SK-N-SH treated with all-trans-retinoic acid at 6 μM for 48 hours (cell line): ENCODE measurements at regions not wholly inside any gene's neighbourhood (a gene's known extent, or its start where the extent isn't known, plus 50 kb on each side); places are given as distances from the start of the nearest gene placed in this dataset.

ENCODE experiments used
- ATAC-seq: fragments of 200-7000 bp; cut with Tn5 transposase; 3 replicates; pipeline ENCODE4 v1.9.1; 2020; ENCODE audit warnings: mild to moderate bottlenecking, moderate library complexity
- ARNTL ChIP-seq: fragments of 450-650 bp; formaldehyde crosslinking; IDR thresholded peaks from 2 replicates; pipeline ENCODE4 v1.5.0; 2020; ENCODE audit warnings: low read depth, mild to moderate bottlenecking, moderate library complexity, borderline replicate concordance
- BACH2 ChIP-seq: fragments of 250-450 bp; sonication (Bioruptor Pico); IDR thresholded peaks from 2 replicates; pipeline ENCODE4 v1.9.0; 2021; ENCODE audit warnings: mild to moderate bottlenecking, borderline replicate concordance
- CSDC2 ChIP-seq: fragments of 250-450 bp; sonication (Bioruptor Pico); IDR thresholded peaks from 2 replicates; pipeline ENCODE4 v1.5.0; 2020; ENCODE audit warnings: mild to moderate bottlenecking, moderate library complexity
- CSRNP3 ChIP-seq: fragments of 250-450 bp; sonication (Bioruptor Pico); IDR thresholded peaks from 2 replicates; pipeline ENCODE4 v1.5.1; 2021; ENCODE audit warnings: mild to moderate bottlenecking, moderate library complexity
- ESRRG ChIP-seq: fragments of 250-450 bp; sonication (Bioruptor Pico); IDR thresholded peaks from 2 replicates; pipeline ENCODE4 v1.6.1; 2021; ENCODE audit warnings: mild to moderate bottlenecking
- GLIS3 ChIP-seq: fragments of 250-450 bp; sonication (Bioruptor Pico); IDR thresholded peaks from 2 replicates; pipeline ENCODE4 v1.5.0; 2020; ENCODE audit warnings: mild to moderate bottlenecking, moderate library complexity
- ISL1 ChIP-seq: fragments of 250-450 bp; sonication (Bioruptor Pico); IDR thresholded peaks from 2 replicates; pipeline ENCODE4 v2.1.2; 2022; ENCODE audit warnings: mild to moderate bottlenecking, moderate library complexity
- POU6F1 ChIP-seq: fragments of 250-450 bp; sonication (Bioruptor Pico); IDR thresholded peaks from 2 replicates; pipeline ENCODE4 v1.8.0; 2021; ENCODE audit warnings: low read depth, mild to moderate bottlenecking, moderate library complexity, borderline replicate concordance
- PPARA ChIP-seq: fragments of 250-450 bp; sonication (Bioruptor Pico); IDR thresholded peaks from 2 replicates; pipeline ENCODE4 v1.5.0; 2020; ENCODE audit warnings: mild to moderate bottlenecking, borderline replicate concordance
- SNAI2 ChIP-seq: fragments of 250-450 bp; sonication (Bioruptor Pico); IDR thresholded peaks from 2 replicates; pipeline ENCODE4 v1.5.0; 2020; ENCODE audit warnings: mild to moderate bottlenecking, moderate library complexity
- TCF4 ChIP-seq: fragments of 250-450 bp; sonication (Bioruptor Pico); IDR thresholded peaks from 2 replicates; pipeline ENCODE4 v1.8.0; 2021; ENCODE audit warnings: mild to moderate bottlenecking, moderate library complexity, borderline replicate concordance
- TOX ChIP-seq: fragments of 250-450 bp; sonication (Bioruptor Pico); IDR thresholded peaks from 2 replicates; pipeline ENCODE4 v1.8.0; 2021; ENCODE audit warnings: mild to moderate bottlenecking, moderate library complexity, borderline replicate concordance
- TSHZ2 ChIP-seq: fragments of 250-450 bp; sonication (Bioruptor Pico); IDR thresholded peaks from 2 replicates; pipeline ENCODE4 v1.5.0; 2020; ENCODE audit warnings: mild to moderate bottlenecking, moderate library complexity
- ZC3H10 ChIP-seq: fragments of 250-450 bp; sonication (Bioruptor Pico); IDR thresholded peaks from 2 replicates; pipeline ENCODE4 v1.5.1; 2021; ENCODE audit warnings: mild to moderate bottlenecking, moderate library complexity
- ZFP3 ChIP-seq: fragments of 250-450 bp; sonication (Bioruptor Pico); IDR thresholded peaks from 2 replicates; pipeline ENCODE4 v1.5.0; 2020; ENCODE audit warnings: mild to moderate bottlenecking, moderate library complexity
- ZFP30 ChIP-seq: fragments of 450-650 bp; formaldehyde crosslinking; IDR thresholded peaks from 2 replicates; pipeline ENCODE4 v1.5.0; 2022; ENCODE audit warnings: mild to moderate bottlenecking, moderate library complexity
- ZNF565 ChIP-seq: fragments of 450-650 bp; formaldehyde crosslinking; conservative IDR thresholded peaks from 2 replicates; pipeline ENCODE4 v1.5.0; 2020; ENCODE audit warnings: low read depth, mild to moderate bottlenecking, moderate library complexity
- ZNF70 ChIP-seq: fragments of 450-650 bp; formaldehyde crosslinking; IDR thresholded peaks from 2 replicates; pipeline ENCODE4 v1.5.0; 2020; ENCODE audit warnings: mild to moderate bottlenecking, moderate library complexity
- ZNF8 ChIP-seq: fragments of 450-650 bp; formaldehyde crosslinking; IDR thresholded peaks from 2 replicates; pipeline ENCODE4 v1.5.0; 2020; ENCODE audit warnings: mild to moderate bottlenecking, moderate library complexity

- ATAC-seq, result no peak
- TF ChIP-seq ZFP30 (CRISPR knock-in tag), result no peak
- no peak for TF ChIP-seq CSRNP3 (CRISPR knock-in tag)
- TF ChIP-seq PPARA (CRISPR knock-in tag), result no peak
- no peak for TF ChIP-seq ZNF8 (CRISPR knock-in tag)
- TF ChIP-seq BACH2, result no peak
- no peak for TF ChIP-seq SNAI2
- TF ChIP-seq ZC3H10 (CRISPR knock-in tag), result no peak
- TF ChIP-seq ISL1 (CRISPR knock-in tag), result no peak
- TF ChIP-seq TCF4, result no peak
- TF ChIP-seq GLIS3 (CRISPR knock-in tag), result no peak
- no peak for TF ChIP-seq ESRRG (CRISPR knock-in tag)
- TF ChIP-seq TOX (CRISPR knock-in tag), result no peak
- no peak for TF ChIP-seq ZNF565 (CRISPR knock-in tag)
- TF ChIP-seq, all 23 proteins: peak for 0
These were observed 618.2 kb upstream of the DIPK2B start for GRCh38 chrX:45818913-45819312.

GRCh38 chrX:45815441-45815840, 614.8 kb upstream of the DIPK2B start:
- ATAC-seq, result peak; percentile 52
- TF ChIP-seq ZNF565 (CRISPR knock-in tag), result no peak
- no peak for TF ChIP-seq ARNTL (CRISPR knock-in tag)
- TF ChIP-seq PPARA (CRISPR knock-in tag), result no peak
- TF ChIP-seq CSRNP3 (CRISPR knock-in tag), result no peak

GRCh38 chrX:45811326-45811725, 610.6 kb upstream of the DIPK2B start:
- ATAC-seq, result no peak
- TF ChIP-seq ZNF8 (CRISPR knock-in tag), result no peak

GRCh38 chrX:45807572-45808425, 607.1 kb upstream of the DIPK2B start:
- TF ChIP-seq POU6F1 (CRISPR knock-in tag) (no peak), TOX (CRISPR knock-in tag) (no peak), SNAI2 (no peak), TCF4 (no peak), GLIS3 (CRISPR knock-in tag) (no peak), ZNF8 (CRISPR knock-in tag) (no peak), TSHZ2 (CRISPR knock-in tag) (no peak), ZNF565 (CRISPR knock-in tag) (no peak), ISL1 (CRISPR knock-in tag) (no peak), ZC3H10 (CRISPR knock-in tag) (no peak)
- ATAC-seq, result peak; percentile 80

GRCh38 chrX:45806410-45807121, 605.9 kb upstream of the DIPK2B start:
- peak; percentile 71 for ATAC-seq
- no peak for TF ChIP-seq CSDC2 (CRISPR knock-in tag)
- no peak for TF ChIP-seq TCF4
- no peak for TF ChIP-seq ZNF70 (CRISPR knock-in tag)
- TF ChIP-seq ISL1 (CRISPR knock-in tag), result no peak
- TF ChIP-seq TSHZ2 (CRISPR knock-in tag), result no peak
- TF ChIP-seq BACH2, result no peak
- TF ChIP-seq ARNTL (CRISPR knock-in tag), result no peak
- no peak for TF ChIP-seq PPARA (CRISPR knock-in tag)
- no peak for TF ChIP-seq TOX (CRISPR knock-in tag)
- TF ChIP-seq ZNF8 (CRISPR knock-in tag), result no peak
- TF ChIP-seq ZC3H10 (CRISPR knock-in tag), result no peak
- no peak for TF ChIP-seq ZFP3 (CRISPR knock-in tag)
